Natural killer cell (primary cell): ENCODE measurements at regions not wholly inside any gene's neighbourhood (a gene's known extent, or its start where the extent isn't known, plus 50 kb on each side); places are given as distances from the start of the nearest gene placed in this dataset.

Experiments used
- ATAC-seq, 3 donors: fragments of 150-1000 bp in 2 of 3; fragments of 200-7000 bp in 1 of 3; cut with Tn5 transposase; 1 replicate in 1 of 3; 2 replicates in 2 of 3; pipeline ENCODE4 v1.10.0; 2021; ENCODE audit warnings: mild to moderate bottlenecking in 2 of 3, moderate library complexity in 2 of 3
- DNase-seq, 2 donors: peaks; one replicate each; pipeline versions ENCODE4 v3.0.0 to v3.0.0-alpha.2; 2013 to 2021; ENCODE audit warnings: mixed read lengths in 1 of 2
- H3K27ac ChIP-seq: one replicate; pipeline ENCODE4 v1.5.1; 2013; ENCODE audit warnings: mild to moderate bottlenecking, low read length
- H3K27me3 ChIP-seq: one replicate; pipeline ENCODE4 v1.6.1; 2013; ENCODE audit warnings: low read length; ENCODE audit not compliant: control insufficient read depth, insufficient read depth
- H3K36me3 ChIP-seq: one replicate; pipeline ENCODE4 v1.6.1; 2013; ENCODE audit warnings: low read length; ENCODE audit not compliant: control insufficient read depth, insufficient read depth
- H3K4me1 ChIP-seq: one replicate; pipeline ENCODE4 v1.6.1; 2013; ENCODE audit warnings: low read length; ENCODE audit not compliant: control insufficient read depth, insufficient read depth
- H3K4me3 ChIP-seq: one replicate; pipeline ENCODE4 v1.5.1; 2013; ENCODE audit warnings: low read length
- H3K9me3 ChIP-seq: one replicate; pipeline ENCODE4 v1.6.1; 2013; ENCODE audit warnings: low read length; ENCODE audit not compliant: control insufficient read depth, insufficient read depth
- H3K27ac Mint-ChIP-seq, 2 donors: one replicate each; pipeline ENCODE4 v1.8.0; 2022; ENCODE audit warnings: mild to moderate bottlenecking in 2 of 2, mixed read lengths in 2 of 2, moderate library complexity in 1 of 2
- H3K27me3 Mint-ChIP-seq, 2 donors: one replicate each; pipeline ENCODE4 v1.8.0; 2022; ENCODE audit warnings: low read depth in 2 of 2, mixed read lengths in 2 of 2
- H3K36me3 Mint-ChIP-seq: one replicate; pipeline ENCODE4 v1.8.0; 2022; ENCODE audit warnings: mixed read lengths
- H3K4me1 Mint-ChIP-seq, 2 donors: one replicate each; pipeline ENCODE4 v1.8.0; 2022; ENCODE audit warnings: mixed read lengths in 2 of 2
- H3K4me3 Mint-ChIP-seq: one replicate; pipeline ENCODE4 v1.8.0; 2022; ENCODE audit warnings: mild to moderate bottlenecking, moderate library complexity, mixed read lengths
- H3K9me3 Mint-ChIP-seq, 2 donors: one replicate each; pipeline ENCODE4 v1.8.0; 2022; ENCODE audit warnings: mixed read lengths in 2 of 2
- WGBS: methylation state at CpG from one replicate; pipeline ENCODE4 v1.1.7; 2013; ENCODE audit warnings: missing lambda C conversion rate; ENCODE audit not compliant: insufficient coverage; 5-methylcytosine and 5-hydroxymethylcytosine counted together
- intact Hi-C: fragments of 100-400 bp; cut with micrococcal nuclease; formaldehyde crosslinking; loops from one replicate; pipeline ENCODE4 v1.14.2; 2022
- TF ChIP-seq, protein P1 (sequence below): fragments of 200-600 bp; IDR thresholded peaks from one replicate; pipeline ENCODE4 v1.8.0; 2022; ENCODE audit warnings: antibody characterized with exemption

DNA sequence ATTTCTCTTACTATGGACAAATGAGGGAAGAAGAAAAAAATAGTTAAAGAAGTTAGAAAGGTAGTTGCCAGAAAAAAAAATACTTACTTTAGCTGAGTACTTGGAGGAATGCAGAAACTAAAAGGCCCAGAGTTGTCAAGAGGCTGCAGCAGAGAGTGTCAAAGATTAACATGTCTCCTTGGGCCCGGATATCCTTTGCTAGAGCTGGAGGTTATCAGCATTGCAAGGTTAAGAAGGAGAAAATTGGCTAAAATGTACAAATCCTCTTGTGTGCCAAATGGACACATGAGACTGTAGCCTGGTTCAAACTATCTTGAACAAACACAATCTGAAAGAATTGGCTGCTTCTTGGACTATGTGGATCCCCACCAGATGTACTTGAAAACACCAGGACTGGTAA, 377.0 kb downstream of the SEMA3D start:
- Histone ChIP-seq H3K4me1 (no peaks in the 10 kb centered on the region), H3K4me3 (no peak overlapping the region), H3K27me3 (no peaks in the 10 kb centered on the region), H3K27ac (no peak overlapping the region), H3K36me3 (no peaks in the 10 kb centered on the region), H3K9me3 (peaks cover 3% of the 10 kb centered on the region)
- Mint-ChIP-seq H3K4me1 (no peaks in the 10 kb centered on the region), H3K4me3 (no peak overlapping the region), H3K27me3 (no peaks in the 10 kb centered on the region), H3K9me3 (peaks cover 24 to 26% of the 10 kb centered on the region in 2 donors), H3K36me3 (peaks cover 20% of the 10 kb centered on the region), H3K27ac (no peak overlapping the region)
- ATAC-seq (no peak), DNase-seq (no peak)
- TF ChIP-seq, protein P1, sequence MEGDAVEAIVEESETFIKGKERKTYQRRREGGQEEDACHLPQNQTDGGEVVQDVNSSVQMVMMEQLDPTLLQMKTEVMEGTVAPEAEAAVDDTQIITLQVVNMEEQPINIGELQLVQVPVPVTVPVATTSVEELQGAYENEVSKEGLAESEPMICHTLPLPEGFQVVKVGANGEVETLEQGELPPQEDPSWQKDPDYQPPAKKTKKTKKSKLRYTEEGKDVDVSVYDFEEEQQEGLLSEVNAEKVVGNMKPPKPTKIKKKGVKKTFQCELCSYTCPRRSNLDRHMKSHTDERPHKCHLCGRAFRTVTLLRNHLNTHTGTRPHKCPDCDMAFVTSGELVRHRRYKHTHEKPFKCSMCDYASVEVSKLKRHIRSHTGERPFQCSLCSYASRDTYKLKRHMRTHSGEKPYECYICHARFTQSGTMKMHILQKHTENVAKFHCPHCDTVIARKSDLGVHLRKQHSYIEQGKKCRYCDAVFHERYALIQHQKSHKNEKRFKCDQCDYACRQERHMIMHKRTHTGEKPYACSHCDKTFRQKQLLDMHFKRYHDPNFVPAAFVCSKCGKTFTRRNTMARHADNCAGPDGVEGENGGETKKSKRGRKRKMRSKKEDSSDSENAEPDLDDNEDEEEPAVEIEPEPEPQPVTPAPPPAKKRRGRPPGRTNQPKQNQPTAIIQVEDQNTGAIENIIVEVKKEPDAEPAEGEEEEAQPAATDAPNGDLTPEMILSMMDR = no peak
- intact Hi-C loops = no loop called here
- 74% methylated on average over 1 of the region's 1 CpG for WGBS

DNA sequence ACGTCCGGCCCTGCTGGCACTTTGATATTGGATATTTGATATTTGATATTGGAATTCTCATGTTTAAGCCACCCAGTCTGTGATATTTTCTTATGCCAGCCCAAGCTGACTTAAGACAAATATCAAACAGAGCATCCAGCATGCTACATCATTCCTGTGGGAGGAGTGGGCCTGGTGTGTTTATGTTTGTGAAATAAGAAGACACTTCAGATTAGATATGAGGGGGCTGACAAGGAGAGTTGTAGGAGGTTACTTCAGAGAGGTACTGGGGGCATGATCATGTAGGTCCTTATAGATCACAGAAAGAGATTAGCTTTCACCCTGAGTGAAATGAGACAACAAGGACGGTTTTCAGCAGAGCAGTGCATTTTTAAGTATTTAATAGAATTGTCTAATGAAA, 382.9 kb downstream of the SEMA3D start:
- intact Hi-C loops = no loop called here
- no peak for ATAC-seq
- no peaks in the 10 kb centered on the region for H3K36me3 ChIP-seq
- Mint-ChIP-seq H3K36me3 (peaks cover 20% of the 10 kb centered on the region), H3K4me3 (no peak overlapping the region), H3K27me3 (no peaks in the 10 kb centered on the region), H3K4me1 (no peaks in the 10 kb centered on the region), H3K27ac (no peak overlapping the region), H3K9me3 (peaks cover 23 to 26% of the 10 kb centered on the region in 2 donors)
- H3K9me3 ChIP-seq = no peaks in the 10 kb centered on the region
- H3K4me1 ChIP-seq = no peaks in the 10 kb centered on the region
- H3K27ac ChIP-seq = no peak overlapping the region
- WGBS = 57% methylated on average over 3 of the region's 3 CpGs
- no peak for DNase-seq
- no peak overlapping the region for H3K4me3 ChIP-seq
- TF ChIP-seq, protein P1 = no peak
- H3K27me3 ChIP-seq = no peaks in the 10 kb centered on the region

DNA sequence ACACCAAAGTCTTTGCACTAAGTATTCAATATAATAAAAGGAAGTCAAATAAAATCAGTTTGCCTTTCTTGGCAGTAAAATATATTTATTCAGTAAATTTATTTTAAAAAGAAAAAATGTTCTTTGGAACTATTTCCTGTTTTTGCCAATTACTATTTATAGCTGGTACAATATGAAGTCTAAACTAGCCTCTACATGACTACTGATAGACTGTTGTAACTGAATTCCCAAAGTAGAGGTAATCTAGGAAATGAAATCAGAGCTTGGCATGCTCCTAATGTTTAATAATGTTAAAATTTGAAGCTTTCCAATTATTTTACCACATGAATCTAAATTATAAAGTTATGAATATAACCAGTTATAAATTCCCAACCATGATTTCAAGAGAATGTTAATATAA, 385.5 kb downstream of the SEMA3D start:
- H3K9me3 ChIP-seq = no peaks in the 10 kb centered on the region
- no peaks in the 10 kb centered on the region for H3K27me3 ChIP-seq
- ATAC-seq = no peak
- TF ChIP-seq, protein P1 = no peak
- H3K36me3 Mint-ChIP-seq = peaks cover 11% of the 10 kb centered on the region
- DNase-seq = no peak
- peaks cover 16 to 18% of the 10 kb centered on the region in 2 donors for H3K9me3 Mint-ChIP-seq
- no peak overlapping the region for H3K27ac ChIP-seq
- H3K4me3 ChIP-seq = no peak overlapping the region
- H3K4me3 Mint-ChIP-seq = no peak overlapping the region
- no peaks in the 10 kb centered on the region for H3K36me3 ChIP-seq
- no peak overlapping the region for H3K27ac Mint-ChIP-seq
- no peaks in the 10 kb centered on the region for H3K27me3 Mint-ChIP-seq
- H3K4me1 Mint-ChIP-seq = no peaks in the 10 kb centered on the region
- H3K4me1 ChIP-seq = no peaks in the 10 kb centered on the region
- intact Hi-C loops = no loop called here

DNA sequence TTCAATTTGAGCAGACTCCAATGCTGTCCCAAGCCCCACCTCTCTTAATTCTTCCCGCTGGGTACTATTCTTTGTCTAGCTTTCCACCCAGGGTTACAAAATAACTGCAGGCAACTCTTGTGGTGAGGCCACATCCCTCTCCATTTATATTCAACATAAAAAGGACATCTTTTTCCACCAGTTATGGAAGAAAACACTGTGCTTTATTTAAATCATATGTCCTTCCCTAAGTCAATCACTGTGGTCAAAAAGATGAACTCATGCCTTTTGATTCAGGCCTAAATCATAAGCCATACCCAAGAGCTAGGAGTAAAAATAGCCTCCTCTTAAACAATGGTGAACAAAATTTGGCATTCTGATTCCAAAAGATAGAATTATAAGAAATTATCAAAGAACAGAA, 386.0 kb downstream of the SEMA3D start:
- Mint-ChIP-seq H3K27ac (no peak overlapping the region), H3K4me1 (no peaks in the 10 kb centered on the region), H3K9me3 (peaks cover 15 to 16% of the 10 kb centered on the region in 2 donors), H3K36me3 (peaks cover 7% of the 10 kb centered on the region), H3K4me3 (no peak overlapping the region), H3K27me3 (no peaks in the 10 kb centered on the region)
- DNase-seq (no peak), ATAC-seq (no peak)
- intact Hi-C loops = no loop called here
- Histone ChIP-seq H3K27ac (no peak overlapping the region), H3K4me3 (no peak overlapping the region), H3K9me3 (no peaks in the 10 kb centered on the region), H3K27me3 (no peaks in the 10 kb centered on the region), H3K36me3 (no peaks in the 10 kb centered on the region), H3K4me1 (no peaks in the 10 kb centered on the region)
- TF ChIP-seq, protein P1 = no peak
- WGBS = 96% methylated on average over 1 of the region's 1 CpG
